Duodenal mucosa (tissue), 2 donors: ENCODE measurements at regions not wholly inside any gene's neighbourhood (a gene's known extent, or its start where the extent isn't known, plus 50 kb on each side); places are given as distances from the start of the nearest gene placed in this dataset.

Source experiments
- H3K27ac ChIP-seq: one replicate; pipeline ENCODE4 v1.7.0; 2013; ENCODE audit warnings: low read depth, low read length
- H3K27me3 ChIP-seq, 2 donors: one replicate each; pipeline ENCODE4 v1.7.0; 2013; ENCODE audit warnings: low read length in 2 of 2, control low read depth in 1 of 2; ENCODE audit not compliant: insufficient read depth in 2 of 2, control insufficient read depth in 1 of 2
- H3K36me3 ChIP-seq, 2 donors: one replicate each; pipeline ENCODE4 v1.7.0; 2013; ENCODE audit warnings: low read length in 2 of 2, control low read depth in 1 of 2; ENCODE audit not compliant: insufficient read depth in 2 of 2, control insufficient read depth in 1 of 2
- H3K4me1 ChIP-seq, 2 donors: one replicate each; pipeline ENCODE4 v1.7.0; 2013; ENCODE audit warnings: low read length in 2 of 2, control low read depth in 1 of 2; ENCODE audit not compliant: insufficient read depth in 2 of 2, control insufficient read depth in 1 of 2
- H3K4me3 ChIP-seq, 2 donors: one replicate each; pipeline ENCODE4 v1.7.0; 2013; ENCODE audit warnings: low read length in 2 of 2, low read depth in 1 of 2
- H3K9ac ChIP-seq, 2 donors: one replicate each; pipeline ENCODE4 v1.7.0; 2013; ENCODE audit warnings: low read length in 2 of 2, low read depth in 1 of 2
- H3K9me3 ChIP-seq, 2 donors: one replicate each; pipeline ENCODE4 v1.7.0; 2013; ENCODE audit warnings: low read length in 2 of 2, control low read depth in 1 of 2; ENCODE audit not compliant: control insufficient read depth in 1 of 2

GRCh38 chr3:94294806-94295205 is 231.9 kb downstream of the NSUN3 start:
- Histone ChIP-seq H3K27ac (no peak overlapping the region), H3K9ac (no peak overlapping the region), H3K4me3 (no peak overlapping the region), H3K4me1 (no peaks in the 10 kb centered on the region), H3K27me3 (no peaks in the 10 kb centered on the region), H3K9me3 (no peaks in the 10 kb centered on the region), H3K36me3 (no peaks in the 10 kb centered on the region)

DNA sequence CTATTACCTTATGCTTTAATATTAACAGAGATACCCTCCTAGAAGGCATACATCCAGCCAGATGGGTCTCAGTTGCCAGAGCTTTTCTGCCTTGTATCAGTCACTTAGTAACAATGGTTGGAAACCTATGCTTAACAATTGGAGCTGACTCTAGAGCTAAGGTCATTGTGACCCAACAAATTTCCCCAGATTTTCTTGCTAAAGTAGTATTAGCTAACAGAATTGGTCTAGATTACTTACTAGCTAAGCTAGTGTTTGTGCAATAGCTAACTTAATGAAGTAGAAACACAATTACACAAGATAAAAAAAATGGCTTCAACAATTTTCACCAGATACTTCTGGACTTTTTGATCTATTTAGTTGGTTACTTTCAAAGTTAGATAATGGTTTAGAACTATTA is 236.9 kb downstream of the NSUN3 start:
- Histone ChIP-seq H3K4me1 (no peaks in the 10 kb centered on the region), H3K9me3 (no peaks in the 10 kb centered on the region), H3K9ac (no peak overlapping the region), H3K4me3 (no peak overlapping the region), H3K36me3 (no peaks in the 10 kb centered on the region), H3K27ac (no peak overlapping the region), H3K27me3 (no peaks in the 10 kb centered on the region)

- H3K27ac ChIP-seq = no peak overlapping the region
- H3K4me1 ChIP-seq = no peaks in the 10 kb centered on the region
- no peak overlapping the region for H3K9ac ChIP-seq
- no peaks in the 10 kb centered on the region for H3K27me3 ChIP-seq
- H3K4me3 ChIP-seq = no peak overlapping the region
- H3K36me3 ChIP-seq = no peaks in the 10 kb centered on the region
- H3K9me3 ChIP-seq = no peaks in the 10 kb centered on the region
Observed at GRCh38 chr3:94301366-94301765, 238.5 kb downstream of the NSUN3 start.

DNA sequence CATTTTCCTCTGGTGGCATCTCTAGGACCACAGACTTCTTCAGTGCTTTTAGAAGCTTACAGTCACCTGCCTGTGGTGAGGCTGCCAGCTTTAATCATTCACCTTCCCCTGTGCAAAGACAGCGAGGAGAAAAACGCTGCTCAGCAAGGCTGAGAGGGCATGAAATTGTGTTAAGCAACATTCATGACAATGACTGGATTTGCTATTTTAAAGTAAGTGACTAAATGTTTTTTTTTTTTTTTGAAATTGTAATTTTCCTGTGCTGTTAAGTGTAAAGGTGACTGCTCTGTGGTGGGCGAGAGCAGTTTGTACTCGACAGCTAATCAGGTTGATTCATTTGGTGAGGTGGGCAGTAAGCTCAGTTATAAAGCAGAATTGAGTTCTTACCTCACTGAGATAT is 240.4 kb downstream of the NSUN3 start:
- H3K4me1 ChIP-seq = no peaks in the 10 kb centered on the region
- no peak overlapping the region for H3K27ac ChIP-seq
- H3K4me3 ChIP-seq = no peak overlapping the region
- no peaks in the 10 kb centered on the region for H3K27me3 ChIP-seq
- H3K9ac ChIP-seq = no peak overlapping the region
- H3K9me3 ChIP-seq = no peaks in the 10 kb centered on the region
- no peaks in the 10 kb centered on the region for H3K36me3 ChIP-seq

DNA sequence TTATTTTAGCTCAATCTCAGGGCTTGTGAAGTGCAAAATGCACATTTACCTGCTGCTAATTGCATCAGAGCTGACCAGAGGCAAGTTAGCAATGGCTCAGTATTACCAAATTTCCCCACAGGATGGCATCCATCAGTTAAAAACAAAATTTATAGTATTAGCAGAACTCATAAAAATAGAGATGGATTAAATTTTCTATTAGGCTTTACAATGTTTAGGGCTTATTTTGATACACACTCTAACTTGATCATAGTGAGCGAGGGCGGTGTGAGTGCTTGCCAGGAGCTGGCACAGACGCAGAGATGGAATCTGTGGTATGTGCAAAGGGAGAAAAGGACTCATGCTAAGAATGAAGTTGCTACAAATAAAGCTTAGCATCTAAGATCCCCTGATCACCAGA is 241.0 kb downstream of the NSUN3 start:
- H3K27me3 ChIP-seq = no peaks in the 10 kb centered on the region
- no peak overlapping the region for H3K27ac ChIP-seq
- no peaks in the 10 kb centered on the region for H3K4me1 ChIP-seq
- no peak overlapping the region for H3K4me3 ChIP-seq
- no peak overlapping the region for H3K9ac ChIP-seq
- H3K36me3 ChIP-seq = no peaks in the 10 kb centered on the region
- no peaks in the 10 kb centered on the region for H3K9me3 ChIP-seq

DNA sequence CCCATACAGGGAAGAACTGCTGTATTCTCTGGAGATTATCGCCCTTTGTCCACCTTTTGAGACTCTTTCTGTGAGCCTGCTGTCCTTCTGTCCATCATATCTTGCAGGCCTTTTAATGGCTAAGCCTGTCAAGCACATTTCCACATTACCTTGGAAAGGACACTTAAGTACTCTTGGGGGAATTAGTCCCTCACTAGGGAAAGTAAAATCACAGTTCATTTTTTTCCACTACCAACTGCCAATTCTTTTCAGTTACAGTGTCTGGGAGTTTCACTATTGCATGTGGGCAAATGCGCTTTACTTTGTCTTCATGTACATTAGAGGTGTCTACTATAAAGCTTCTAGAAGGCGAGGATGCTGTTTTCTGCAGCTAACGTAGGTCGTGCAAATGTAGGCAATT is 242.1 kb downstream of the NSUN3 start:
- Histone ChIP-seq H3K4me1 (no peaks in the 10 kb centered on the region), H3K9me3 (no peaks in the 10 kb centered on the region), H3K9ac (no peak overlapping the region), H3K4me3 (no peak overlapping the region), H3K27me3 (no peaks in the 10 kb centered on the region), H3K27ac (no peak overlapping the region), H3K36me3 (no peaks in the 10 kb centered on the region)

DNA sequence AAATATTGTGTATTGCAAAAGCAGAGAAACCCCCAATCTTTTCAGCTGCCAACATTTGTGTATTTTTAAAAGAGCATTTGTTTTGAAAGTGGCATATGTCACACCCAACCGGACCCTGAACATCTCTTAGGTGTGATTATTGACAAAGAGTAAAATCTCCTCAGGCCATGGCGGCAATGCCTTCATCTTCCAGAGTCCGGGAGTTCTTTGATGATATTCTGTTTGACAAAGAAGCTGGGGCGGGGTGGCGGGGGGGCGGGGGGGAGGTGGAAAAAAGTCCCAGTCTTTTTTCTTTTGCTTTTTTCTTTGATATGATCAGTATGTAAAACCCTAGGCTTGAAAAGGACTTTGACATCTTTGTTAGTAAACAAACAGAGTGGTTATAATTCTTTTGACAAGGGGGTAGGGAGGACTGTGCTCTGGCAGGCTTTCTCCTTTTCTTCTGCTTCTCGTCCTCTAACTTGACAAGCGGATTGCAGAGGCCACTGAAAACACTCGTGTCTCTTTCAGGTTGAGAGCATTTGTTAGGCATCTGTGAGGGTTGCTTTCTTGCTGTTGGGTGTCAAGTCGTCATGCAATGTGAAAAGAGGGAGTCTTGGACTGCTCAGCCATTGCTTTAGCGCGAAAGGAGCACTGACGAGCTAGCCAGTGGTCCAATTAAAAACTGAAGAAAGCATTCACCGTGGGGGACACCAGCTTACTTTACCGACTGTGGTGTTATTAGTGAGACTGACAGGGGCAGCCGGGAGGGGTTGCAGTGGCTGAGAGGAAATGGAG is 243.2 kb downstream of the NSUN3 start:
- Histone ChIP-seq H3K36me3 (no peaks in the 10 kb centered on the region), H3K4me3 (no peak overlapping the region), H3K9ac (no peak overlapping the region), H3K4me1 (no peaks in the 10 kb centered on the region), H3K27ac (no peak overlapping the region), H3K9me3 (no peaks in the 10 kb centered on the region), H3K27me3 (no peaks in the 10 kb centered on the region)

GRCh38 chr3:94307588-94307987 is 244.7 kb downstream of the NSUN3 start:
- no peak overlapping the region for H3K4me3 ChIP-seq
- no peaks in the 10 kb centered on the region for H3K27me3 ChIP-seq
- H3K9me3 ChIP-seq = no peaks in the 10 kb centered on the region
- H3K4me1 ChIP-seq = no peaks in the 10 kb centered on the region
- H3K27ac ChIP-seq = no peak overlapping the region
- H3K9ac ChIP-seq = no peak overlapping the region
- no peaks in the 10 kb centered on the region for H3K36me3 ChIP-seq

DNA sequence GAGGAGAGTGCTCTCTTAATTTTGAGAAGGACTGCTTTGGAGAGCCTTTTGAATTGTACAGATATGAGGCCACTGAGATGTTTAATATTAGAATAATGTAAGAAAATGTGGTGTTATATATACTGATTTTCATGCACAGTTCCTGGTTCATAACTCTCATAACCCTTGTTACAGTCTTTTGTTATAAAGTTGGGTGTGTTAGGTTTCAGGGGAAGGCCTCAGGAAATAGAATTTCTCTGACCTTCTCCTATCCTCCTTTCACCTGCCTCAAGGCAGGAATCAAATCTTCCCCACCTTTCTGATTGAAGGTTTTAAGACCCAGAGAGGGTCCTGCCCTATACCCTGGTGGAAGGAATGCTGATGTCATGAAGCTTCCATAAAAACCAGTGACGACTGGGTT is 245.9 kb downstream of the NSUN3 start:
- Histone ChIP-seq H3K4me3 (no peak overlapping the region), H3K4me1 (no peaks in the 10 kb centered on the region), H3K9ac (no peak overlapping the region)

DNA sequence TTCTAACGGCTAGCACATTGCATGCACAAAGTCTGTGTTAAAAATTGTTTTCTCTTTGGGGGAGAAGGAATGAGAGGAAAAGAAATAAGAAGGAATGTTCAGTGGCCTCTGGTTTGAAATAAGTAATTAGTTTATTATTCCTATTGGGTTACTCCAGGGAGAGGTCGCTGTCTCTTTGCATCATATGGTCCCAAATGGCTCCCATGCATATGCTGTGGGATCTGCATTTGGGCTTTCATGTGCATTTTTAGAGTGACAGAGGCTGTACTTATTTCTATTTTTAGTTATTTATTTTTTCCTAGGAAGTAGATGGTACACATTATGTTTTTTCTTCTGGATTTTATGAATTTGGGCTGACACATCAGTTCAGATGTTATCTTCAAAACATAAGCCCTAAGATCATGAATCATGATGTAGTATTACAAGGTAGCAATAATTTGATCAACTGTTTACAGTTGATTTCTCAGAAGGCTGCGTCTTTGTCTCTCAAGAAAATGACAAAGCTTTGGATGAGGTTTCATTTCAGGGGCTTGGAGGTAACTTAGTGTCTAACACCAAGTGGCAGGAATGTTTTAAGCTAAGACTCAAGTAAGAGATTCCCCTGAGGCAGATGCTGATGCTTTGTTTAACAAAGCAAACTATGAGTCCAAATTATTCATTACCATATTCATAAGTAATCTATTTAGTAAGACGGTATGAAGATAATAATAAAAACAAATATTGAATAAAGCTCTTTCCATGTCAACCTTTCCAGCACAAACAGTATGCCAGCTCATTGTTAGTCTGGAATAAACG is 247.7 kb downstream of the NSUN3 start:
- Histone ChIP-seq H3K4me3 (no peak overlapping the region), H3K4me1 (no peaks in the 10 kb centered on the region), H3K27ac (no peak overlapping the region), H3K36me3 (no peaks in the 10 kb centered on the region), H3K9ac (no peak overlapping the region), H3K9me3 (no peaks in the 10 kb centered on the region), H3K27me3 (no peaks in the 10 kb centered on the region)

More for the DNA sequence above, 245.9 kb downstream of the NSUN3 start:
- no peaks in the 10 kb centered on the region for H3K27me3 ChIP-seq
- H3K27ac ChIP-seq = no peak overlapping the region
- no peaks in the 10 kb centered on the region for H3K36me3 ChIP-seq
- H3K9me3 ChIP-seq = no peaks in the 10 kb centered on the region
